K562 (cell line): ENCODE measurements at regions not wholly inside any gene's neighbourhood (a gene's known extent, or its start where the extent isn't known, plus 50 kb on each side); places are given as distances from the start of the nearest gene placed in this dataset.
"Not testable (repeated sequence)": the region's sequence is repeated elsewhere in the genome, so short reads cannot be mapped to it uniquely, and the experiment has no call there.

ENCODE experiments used
- ATAC-seq: fragments of 200-7000 bp; cut with Tn5 transposase; 3 replicates; pipeline ENCODE4 v1.9.1; 2020; ENCODE audit warnings: moderate library complexity
- BruUV-seq: library from RNA; stranded (reverse); fragments of 400-500 nt; replicated peaks from 2 replicates; lab custom pipeline; 2021; lab: Mats Ljungman, UMichigan
- CTCF ChIA-PET: fragments of 300-600 bp; formaldehyde crosslinking; extraction: SDS; loops from one replicate; lab custom pipeline; 2021; ENCODE audit warnings: low intra/inter-chr PET ratio; lab: Yijun Ruan, JAX
- POLR2A ChIA-PET: fragments of 300-600, 350-650 bp; sonication (Branson Sonifier 250); formaldehyde crosslinking; extraction: SDS; loops from one replicate; lab custom pipeline; 2021; ENCODE audit warnings: antibody characterized with exemption, inconsistent platforms; lab: Yijun Ruan, JAX
- DNase-seq, 4 experiments: peaks; one replicate each; pipeline versions ENCODE4 v3.0.0 to v3.0.0-alpha.2; 2011 to 2018; ENCODE audit warnings: low spot score in 3 of 4, mixed read lengths in 3 of 4; ENCODE audit errors: extremely low read depth in 1 of 4
- FAIRE-seq: peaks from 2 replicates; lab custom pipeline; 2011; peaks lifted over from hg19 to GRCh38; lab: Jason Lieb, UNC
- H2AFZ ChIP-seq: 2 replicates; pipeline ENCODE4 v1.6.0; 2011; ENCODE audit warnings: low read depth, low read length, control low read depth, inconsistent platforms
- H3K27ac ChIP-seq: fragments of 200-600 bp; 3 replicates; pipeline ENCODE4 v1.8.0; 2011; ENCODE audit warnings: low read depth, mild to moderate bottlenecking, control low read depth, inconsistent platforms, low read length, moderate library complexity, mixed read lengths; ENCODE audit errors: extremely low read depth
- H3K27me3 ChIP-seq, 2 experiments: fragments of 300-600 bp in 1 of 2; 2 replicates in 1 of 2; 3 replicates in 1 of 2; pipeline versions ENCODE4 v1.6.0 to v1.8.0; 2011; ENCODE audit warnings: inconsistent platforms in 2 of 2, low read length in 2 of 2, mild to moderate bottlenecking in 1 of 2, mixed read lengths in 1 of 2, moderate library complexity in 1 of 2; ENCODE audit not compliant: control insufficient read depth in 2 of 2, insufficient read depth in 2 of 2
- H3K36me3 ChIP-seq: fragments of 300-600 bp; 3 replicates; pipeline ENCODE4 v1.8.0; 2011; ENCODE audit warnings: mild to moderate bottlenecking, low read length, inconsistent platforms; ENCODE audit not compliant: control insufficient read depth, insufficient read depth
- H3K4me1 ChIP-seq, 2 experiments: fragments of 200-600 bp in 1 of 2; replicated peaks in 1 of 2; 2 replicates in 1 of 2; 3 replicates in 1 of 2; pipeline versions ENCODE4 v1.5.1 to v1.8.0; 2011; ENCODE audit warnings: inconsistent platforms in 2 of 2, low read length in 2 of 2, mild to moderate bottlenecking in 1 of 2, mixed read lengths in 1 of 2, moderate library complexity in 1 of 2; ENCODE audit not compliant: control insufficient read depth in 2 of 2, insufficient read depth in 2 of 2
- H3K4me2 ChIP-seq: 2 replicates; pipeline ENCODE4 v1.6.1; 2011; ENCODE audit warnings: low read length, control low read depth, inconsistent platforms, mixed read lengths; ENCODE audit not compliant: insufficient read depth
- H3K4me3 ChIP-seq: fragments of 200-600 bp; sonication (generic), shearing (Covaris generic); 2 replicates; pipeline ENCODE4 v1.5.1; 2016; ENCODE audit warnings: control low read depth, inconsistent platforms
- H3K79me2 ChIP-seq: fragments of 200-600 bp; 3 replicates; pipeline ENCODE4 v1.8.0; 2011; ENCODE audit warnings: low read length, inconsistent platforms; ENCODE audit not compliant: control insufficient read depth, insufficient read depth
- H3K9ac ChIP-seq, 2 experiments: 2 replicates each; pipeline versions ENCODE4 v1.6.0 to v1.6.1; 2011; ENCODE audit warnings: low read depth in 2 of 2, low read length in 2 of 2, control low read depth in 1 of 2, inconsistent platforms in 1 of 2, mild to moderate bottlenecking in 1 of 2, mixed read lengths in 1 of 2; ENCODE audit not compliant: insufficient read depth in 1 of 2
- H3K9me1 ChIP-seq: one replicate; pipeline ENCODE4 v1.6.0; 2011; ENCODE audit warnings: inconsistent platforms, mild to moderate bottlenecking, low read length, moderate library complexity; ENCODE audit not compliant: control insufficient read depth, insufficient read depth
- H3K9me3 ChIP-seq: replicated peaks from 2 replicates; pipeline ENCODE4 v1.5.1; 2011; ENCODE audit warnings: low read depth, low read length, inconsistent platforms; ENCODE audit not compliant: control insufficient read depth, insufficient read depth
- H4K20me1 ChIP-seq: replicated peaks from 2 replicates; pipeline ENCODE4 v1.6.1; 2011; ENCODE audit warnings: low read length, inconsistent platforms, mixed read lengths; ENCODE audit not compliant: control insufficient read depth, insufficient read depth
- ELF4 ChIP-seq: fragments of 450-650 bp; formaldehyde crosslinking; IDR thresholded peaks from 2 replicates; pipeline ENCODE4 v1.4.0; 2022; ENCODE audit warnings: missing genetic modification characterization
- JUNB ChIP-seq: fragments of 450-650 bp; formaldehyde crosslinking; conservative IDR thresholded peaks from 2 replicates; pipeline ENCODE4 v1.4.0; 2020; ENCODE audit warnings: mild to moderate bottlenecking
- MIER1 ChIP-seq: fragments of 450-650 bp; IDR thresholded peaks from 2 replicates; pipeline ENCODE4 v1.6.1; 2016; ENCODE audit warnings: antibody characterized with exemption, mild to moderate bottlenecking, low read depth
- ZBTB49 ChIP-seq: sonication (generic); formaldehyde crosslinking; IDR thresholded peaks from 2 replicates; pipeline ENCODE4 v1.8.0; 2022; ENCODE audit warnings: missing genetic modification reagents, mild to moderate bottlenecking, borderline replicate concordance
- ZNF584 ChIP-seq: fragments of 200-800 bp; sonication (Bioruptor generic); IDR thresholded peaks from 2 replicates; pipeline ENCODE4 v1.6.1; 2016; ENCODE audit warnings: low read depth, mild to moderate bottlenecking, missing genetic modification characterization, missing compliant biosample characterization
- WGBS: fragments of 100-300 bp; shearing (Covaris generic); methylation state at CpG from one replicate; pipeline ENCODE4 v1.1.6; 2016; ENCODE audit warnings: low coverage, mixed read lengths; ENCODE audit not compliant: insufficient coverage; ENCODE audit errors: missing lambda C conversion rate; 5-methylcytosine and 5-hydroxymethylcytosine counted together
- in situ Hi-C: fragments of 300-500 bp; cut with MboI; formaldehyde crosslinking; loops from 4 replicates; pipeline ENCODE4 v1.15.0; 2018; ENCODE audit warnings: inconsistent platforms, mixed read lengths
- intact Hi-C: fragments of 100-400 bp; cut with micrococcal nuclease; formaldehyde crosslinking; loops from 2 replicates; pipeline ENCODE4 v1.14.2; 2022

- H3K27me3 ChIP-seq = no peaks in the 10 kb centered on the region
- no peak overlapping the region for H3K4me3 ChIP-seq
- no peaks in the 10 kb centered on the region for H3K9me3 ChIP-seq
- no peak overlapping the region for H2AFZ ChIP-seq
- intact Hi-C loops = no loop called here
- 4% methylated on average over 2 of the region's 2 CpGs for WGBS
- BruUV-seq = no TSS peak
- no peaks in the 10 kb centered on the region for H3K36me3 ChIP-seq
- DNase-seq = no peak
- H3K9me1 ChIP-seq = no peaks in the 10 kb centered on the region
- ChIA-PET CTCF (no interaction called here), POLR2A (no interaction called here)
- no peaks in the 10 kb centered on the region for H4K20me1 ChIP-seq
- no peaks in the 10 kb centered on the region for H3K79me2 ChIP-seq
- ATAC-seq = no peak
- no peak overlapping the region for H3K4me2 ChIP-seq
- TF ChIP-seq ELF4 (CRISPR knock-in tag) (no peak), ZBTB49 (CRISPR knock-in tag) (no peak), MIER1 (no peak), ZNF584 (CRISPR knock-in tag) (no peak), JUNB (CRISPR knock-in tag) (no peak)
- H3K4me1 ChIP-seq = no peaks in the 10 kb centered on the region
- no peak overlapping the region for H3K9ac ChIP-seq
- in situ Hi-C loops = no loop called here
- no peak for FAIRE-seq
- H3K27ac ChIP-seq = no peak overlapping the region
Measured at GRCh38 chr13:59320021-59320420, 843.7 kb downstream of the DIAPH3 start.

GRCh38 chr13:59324401-59324800 lies 839.3 kb downstream of the DIAPH3 start:
- in situ Hi-C loops, POLR2A ChIA-PET, H3K4me3 ChIP-seq, BruUV-seq, H3K4me2 ChIP-seq, DNase-seq, H3K9ac ChIP-seq, H4K20me1 ChIP-seq, H3K9me1 ChIP-seq, H3K27ac ChIP-seq, H3K9me3 ChIP-seq, FAIRE-seq, H2AFZ ChIP-seq, H3K27me3 ChIP-seq, ATAC-seq, H3K79me2 ChIP-seq, CTCF ChIA-PET, H3K4me1 ChIP-seq, intact Hi-C loops, H3K36me3 ChIP-seq: not testable (repeated sequence)
- 0% methylated on average over 3 of the region's 4 CpGs for WGBS
